ENCODE measurements at regions not wholly inside any gene's neighbourhood (a gene's known extent, or its start where the extent isn't known, plus 50 kb on each side); places are given as distances from the start of the nearest gene placed in this dataset.

- TF ChIP-seq RAD21 (IDR thresholded peaks at IDR 0.05; ENCODE audit: low read depth) = no peak
- TF ChIP-seq REST (IDR thresholded peaks at IDR 0.05; ENCODE audit: low read depth) = no peak
- TF ChIP-seq EGR1 (IDR thresholded peaks at IDR 0.05) = no peak
- TF ChIP-seq YY1 (IDR thresholded peaks at IDR 0.05; ENCODE audit: low read depth) = no peak
- TF ChIP-seq TEAD4 (IDR thresholded peaks at IDR 0.05) = peak; percentile 34; the same call in 1 of the 2 replicates
- peak; percentile 8; the same call in 1 of the 2 replicates for TF ChIP-seq TAF1 (IDR thresholded peaks at IDR 0.05; ENCODE audit: low read depth)
- TF ChIP-seq EP300 (IDR thresholded peaks at IDR 0.05; ENCODE audit: borderline replicate concordance) = no peak
- TF ChIP-seq USF1 (IDR thresholded peaks at IDR 0.05) = no peak
- TF ChIP-seq MAX (IDR thresholded peaks at IDR 0.05) = peak; percentile 76
- TF ChIP-seq CEBPB (IDR thresholded peaks at IDR 0.05) = no peak
- TF ChIP-seq CREB1 (IDR thresholded peaks at IDR 0.05; ENCODE audit: low read depth) = no peak
- no peak for TF ChIP-seq ZBTB7A (IDR thresholded peaks at IDR 0.05; ENCODE audit: low read depth)
- no peak for TF ChIP-seq NFIC (IDR thresholded peaks at IDR 0.05)
- TF ChIP-seq FOXM1 (IDR thresholded peaks at IDR 0.05; ENCODE audit: borderline replicate concordance, low read depth) = no peak
Measured at GRCh38 chr2:8583400-8584173, 98.3 kb upstream of the ID2 start.
